ENCODE measurements at regions not wholly inside any gene's neighbourhood (a gene's known extent, or its start where the extent isn't known, plus 50 kb on each side); places are given as distances from the start of the nearest gene placed in this dataset.
A peak's percentile ranks its signal among the peaks of the same experiment; 100 is the strongest.

- Mint-ChIP-seq H3K9me3 (no peaks in the 10 kb centered on the region), H3K27ac (no peak overlapping the region), H3K36me3 (no peaks in the 10 kb centered on the region)
- no peak for ATAC-seq
- no peak for DNase-seq (ENCODE audit: low spot score in 2 of 2)
These were observed 72.3 kb upstream of the GAP43 start for GRCh38 chr3:115551016-115551415.

GRCh38 chr3:115552007-115552406, 71.3 kb upstream of the GAP43 start:
- Mint-ChIP-seq H3K9me3 (no peaks in the 10 kb centered on the region), H3K27ac (no peak overlapping the region), H3K36me3 (no peaks in the 10 kb centered on the region)
- ATAC-seq (no peak), DNase-seq (ENCODE audit: low spot score in 2 of 2) (no peak)

GRCh38 chr3:115553796-115554486, 69.4 kb upstream of the GAP43 start:
- no peak for DNase-seq (ENCODE audit: low spot score in 2 of 2)
- no peak for ATAC-seq
- Mint-ChIP-seq H3K27ac (no peak overlapping the region), H3K36me3 (no peaks in the 10 kb centered on the region), H3K9me3 (no peaks in the 10 kb centered on the region)

DNA sequence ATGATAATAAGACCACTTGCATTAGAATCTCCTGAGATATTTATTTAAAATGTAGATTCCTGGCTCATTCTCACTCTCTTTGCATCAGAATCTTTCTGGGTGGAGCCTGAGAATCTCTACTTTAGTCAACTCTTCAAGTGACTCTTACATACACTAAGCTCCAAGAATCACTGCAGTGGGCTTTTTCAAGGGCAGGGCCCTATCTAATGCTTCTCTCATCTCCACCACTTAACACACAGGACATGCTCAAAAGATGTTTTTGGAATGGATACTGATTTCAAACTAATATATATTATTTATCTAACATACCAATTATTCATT, 68.9 kb upstream of the GAP43 start:
- Mint-ChIP-seq H3K27ac (no peak overlapping the region), H3K36me3 (no peaks in the 10 kb centered on the region), H3K9me3 (no peaks in the 10 kb centered on the region)
- no peak for ATAC-seq
- no peak for DNase-seq (ENCODE audit: low spot score in 2 of 2)

DNA sequence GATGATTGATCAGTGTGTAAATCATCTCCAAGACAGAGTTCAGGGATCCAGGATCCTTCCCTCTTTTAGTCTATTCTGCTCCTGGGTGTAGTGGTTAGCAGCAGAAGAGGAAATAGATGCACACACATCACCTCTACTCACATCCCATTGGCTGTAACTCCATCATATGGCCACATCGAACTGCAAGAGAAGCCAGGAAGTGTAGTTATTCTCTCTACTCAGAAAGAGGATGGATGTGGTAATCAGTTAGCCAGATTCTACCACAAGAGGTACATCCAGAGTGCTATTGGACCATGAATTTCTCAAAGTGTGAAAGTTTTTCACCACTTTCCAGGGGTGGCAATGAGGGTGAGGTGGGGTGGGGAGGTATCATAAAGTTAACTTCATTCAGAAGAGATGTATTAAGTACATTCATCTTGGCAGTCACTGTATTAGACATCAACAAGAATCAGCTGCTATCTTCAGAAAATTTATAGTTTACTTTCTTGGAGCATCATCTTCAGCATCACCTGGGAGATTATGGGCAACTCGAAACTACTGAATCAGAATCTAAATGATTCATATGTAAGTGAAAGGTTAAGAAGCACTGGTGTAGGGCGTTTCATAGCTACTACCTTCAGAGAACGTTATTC, 60.6 kb upstream of the GAP43 start:
- no peak for DNase-seq (ENCODE audit: low spot score in 2 of 2)

DNA sequence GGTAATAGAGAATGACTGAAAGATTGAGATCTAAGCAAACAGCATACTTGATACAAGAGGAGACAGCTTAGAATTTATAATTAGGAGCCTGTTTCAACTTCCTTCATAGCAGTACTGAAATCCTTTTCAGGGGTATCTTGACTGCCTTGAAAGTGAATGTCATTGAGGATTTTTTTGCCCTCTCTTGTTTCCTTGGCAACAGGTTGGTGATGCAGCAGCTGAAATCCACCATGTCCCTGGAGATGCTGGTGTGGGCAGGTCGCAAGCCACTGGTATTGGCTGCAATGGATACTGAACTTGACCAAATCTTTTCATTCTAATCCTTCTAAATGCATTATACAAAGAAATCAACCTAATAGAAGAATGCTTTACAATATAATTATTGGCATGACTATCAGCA, 59.3 kb upstream of the GAP43 start:
- H3K36me3 Mint-ChIP-seq = no peaks in the 10 kb centered on the region
- H3K9me3 Mint-ChIP-seq = peaks cover 0 to 4% of the 10 kb centered on the region in 2 donors

More for the DNA sequence above, 60.6 kb upstream of the GAP43 start:
- ATAC-seq = peak in 1 of 2 donors; percentile 94
- H3K27ac Mint-ChIP-seq = no peak overlapping the region
- peaks cover 0 to 4% of the 10 kb centered on the region in 2 donors for H3K9me3 Mint-ChIP-seq
- no peaks in the 10 kb centered on the region for H3K36me3 Mint-ChIP-seq

GRCh38 chr3:115571413-115571812, 51.9 kb upstream of the GAP43 start:
- DNase-seq (ENCODE audit: low spot score in 2 of 2) (no peak), ATAC-seq (no peak)
- Mint-ChIP-seq H3K36me3 (no peaks in the 10 kb centered on the region), H3K27ac (no peak overlapping the region), H3K9me3 (peaks cover 0 to 4% of the 10 kb centered on the region in 2 donors)

More for the DNA sequence above, 59.3 kb upstream of the GAP43 start:
- DNase-seq (ENCODE audit: low spot score in 2 of 2) (no peak), ATAC-seq (no peak)
- H3K27ac Mint-ChIP-seq = no peak overlapping the region
